VCaP (cell line): ENCODE measurements at regions not wholly inside any gene's neighbourhood (a gene's known extent, or its start where the extent isn't known, plus 50 kb on each side); places are given as distances from the start of the nearest gene placed in this dataset.

ENCODE experiments used
- H3K27ac ChIP-seq: fragments of 450-650 bp; 2 replicates; pipeline ENCODE4 v1.5.1; 2017
- CTCF ChIP-seq: fragments of 450-650 bp; conservative IDR thresholded peaks from 2 replicates; pipeline ENCODE4 v1.5.1; 2017; ENCODE audit warnings: mild to moderate bottlenecking, moderate library complexity

GRCh38 chr12:82529101-82529500 is 157.6 kb upstream of the TMTC2 start:
- H3K27ac ChIP-seq = no peak overlapping the region
- TF ChIP-seq CTCF = no peak

- no peak for TF ChIP-seq CTCF
- H3K27ac ChIP-seq = no peak overlapping the region
Measured at GRCh38 chr12:82529954-82530353, 156.8 kb upstream of the TMTC2 start.

GRCh38 chr12:82530394-82530793 is 156.3 kb upstream of the TMTC2 start:
- H3K27ac ChIP-seq = no peak overlapping the region
- no peak for TF ChIP-seq CTCF

GRCh38 chr12:82533341-82533740 is 153.4 kb upstream of the TMTC2 start:
- no peak for TF ChIP-seq CTCF

GRCh38 chr12:82537436-82537835 is 149.3 kb upstream of the TMTC2 start:
- no peak for TF ChIP-seq CTCF
- no peak overlapping the region for H3K27ac ChIP-seq

More at GRCh38 chr12:82533341-82533740, 153.4 kb upstream of the TMTC2 start:
- H3K27ac ChIP-seq = no peak overlapping the region

- H3K27ac ChIP-seq = no peak overlapping the region
- TF ChIP-seq CTCF = no peak
Measured at GRCh38 chr12:82554529-82554928, 132.2 kb upstream of the TMTC2 start.

GRCh38 chr12:82555699-82556098 is 131.0 kb upstream of the TMTC2 start:
- no peak overlapping the region for H3K27ac ChIP-seq
- TF ChIP-seq CTCF = no peak

- TF ChIP-seq CTCF = no peak
- H3K27ac ChIP-seq = no peak overlapping the region
Measured at GRCh38 chr12:82565966-82566365, 120.7 kb upstream of the TMTC2 start.
